Mesodermal cell (in vitro differentiated cells): ENCODE measurements at regions not wholly inside any gene's neighbourhood (a gene's known extent, or its start where the extent isn't known, plus 50 kb on each side); places are given as distances from the start of the nearest gene placed in this dataset.
"Not testable (repeated sequence)": the region's sequence is repeated elsewhere in the genome, so short reads cannot be mapped to it uniquely, and the experiment has no call there.

Experiments
- H3K27ac ChIP-seq: 2 replicates; pipeline ENCODE4 v1.7.0; 2013; ENCODE audit warnings: mild to moderate bottlenecking, low read depth, low read length, moderate library complexity; ENCODE audit not compliant: severe bottlenecking
- H3K36me3 ChIP-seq: 2 replicates; pipeline ENCODE4 v1.7.1; 2013; ENCODE audit warnings: mild to moderate bottlenecking, low read length, moderate library complexity; ENCODE audit not compliant: control insufficient read depth, insufficient read depth
- H3K4me1 ChIP-seq: one replicate; pipeline ENCODE4 v1.7.1; 2013; ENCODE audit warnings: mild to moderate bottlenecking, low read length; ENCODE audit not compliant: insufficient read depth, control insufficient read depth, poor library complexity, severe bottlenecking
- H3K4me3 ChIP-seq: 2 replicates; pipeline ENCODE4 v1.7.0; 2013; ENCODE audit warnings: low read length, control low read depth, mild to moderate bottlenecking; ENCODE audit not compliant: insufficient read depth, poor library complexity, severe bottlenecking; ENCODE audit errors: extremely low read depth
- H3K9me3 ChIP-seq: 2 replicates; pipeline ENCODE4 v1.7.1; 2013; ENCODE audit warnings: mild to moderate bottlenecking, low read length, moderate library complexity; ENCODE audit not compliant: control insufficient read depth
- WGBS, 2 experiments: methylation state at CpG; one replicate each; pipeline ENCODE4 v1.1.5; 2013; ENCODE audit warnings: missing lambda C conversion rate in 2 of 2; ENCODE audit not compliant: insufficient coverage in 2 of 2; 5-methylcytosine and 5-hydroxymethylcytosine counted together

- no peaks in the 10 kb centered on the region for H3K4me1 ChIP-seq
- no peak overlapping the region for H3K4me3 ChIP-seq
- no peaks in the 10 kb centered on the region for H3K36me3 ChIP-seq
- WGBS, 2 experiments, result 87 to 93% methylated on average over 2 to 3 of the region's 3 CpGs
- no peaks in the 10 kb centered on the region for H3K9me3 ChIP-seq
- no peak overlapping the region for H3K27ac ChIP-seq
Measured at GRCh38 chr9:38518826-38519225, 94.6 kb upstream of the IGFBPL1 start.

- H3K4me1 ChIP-seq, H3K36me3 ChIP-seq, H3K9me3 ChIP-seq, H3K27ac ChIP-seq, H3K4me3 ChIP-seq: not testable (repeated sequence)
- 100% methylated on average over 1 of the region's 3 CpGs for WGBS, 2 experiments
Measured at GRCh38 chr9:38516273-38516672, 92.0 kb upstream of the IGFBPL1 start.

- not testable (repeated sequence) for H3K36me3 ChIP-seq, H3K27ac ChIP-seq, H3K9me3 ChIP-seq, H3K4me1 ChIP-seq, H3K4me3 ChIP-seq
- 80 to 93% methylated on average over 2 of the region's 3 CpGs for WGBS, 2 experiments
Measured at GRCh38 chr9:38515055-38515454, 90.8 kb upstream of the IGFBPL1 start.

- not testable (repeated sequence) for H3K36me3 ChIP-seq, H3K27ac ChIP-seq, H3K4me3 ChIP-seq, H3K4me1 ChIP-seq, H3K9me3 ChIP-seq
- no CpG with 5 or more reads among the region's 3 CpGs for WGBS, 2 experiments
Measured at GRCh38 chr9:38510340-38510739, 86.1 kb upstream of the IGFBPL1 start.

GRCh38 chr9:38507587-38507986, 83.3 kb upstream of the IGFBPL1 start:
- Histone ChIP-seq H3K9me3 (no peaks in the 10 kb centered on the region), H3K4me3 (no peak overlapping the region), H3K27ac (no peak overlapping the region), H3K4me1 (no peaks in the 10 kb centered on the region), H3K36me3 (no peaks in the 10 kb centered on the region)
- WGBS, 2 experiments, result 80 to 93% methylated on average over 1 to 3 of the region's 4 CpGs

- WGBS, 2 experiments, result 76% methylated on average over 3 of the region's 4 CpGs; no CpG with 5 or more reads in 1 of the 2 experiments
- not testable (repeated sequence) for H3K27ac ChIP-seq, H3K36me3 ChIP-seq, H3K4me3 ChIP-seq, H3K9me3 ChIP-seq, H3K4me1 ChIP-seq
Measured at GRCh38 chr9:38500171-38500570, 75.9 kb upstream of the IGFBPL1 start.

- H3K36me3 ChIP-seq, H3K4me3 ChIP-seq, H3K9me3 ChIP-seq, H3K4me1 ChIP-seq: not testable (repeated sequence)
- H3K27ac ChIP-seq, result peak overlapping the region; percentile 16
- no CpG with 5 or more reads among the region's 2 CpGs for WGBS, 2 experiments
Measured at GRCh38 chr9:38498551-38498950, 74.3 kb upstream of the IGFBPL1 start.

- no peaks in the 10 kb centered on the region for H3K9me3 ChIP-seq
- no peak overlapping the region for H3K4me3 ChIP-seq
- H3K4me1 ChIP-seq, result no peaks in the 10 kb centered on the region
- no peak overlapping the region for H3K27ac ChIP-seq
- H3K36me3 ChIP-seq, result no peaks in the 10 kb centered on the region
- WGBS, 2 experiments, result 92 to 93% methylated on average over 2 to 11 of the region's 21 CpGs
Measured at GRCh38 chr9:38489057-38489456, 64.8 kb upstream of the IGFBPL1 start.

GRCh38 chr9:38488156-38488698, 64.0 kb upstream of the IGFBPL1 start:
- 96 to 97% methylated on average over 24 to 25 of the region's 26 CpGs for WGBS, 2 experiments
- Histone ChIP-seq H3K9me3 (no peaks in the 10 kb centered on the region), H3K4me3 (no peak overlapping the region), H3K27ac (no peak overlapping the region), H3K36me3 (no peaks in the 10 kb centered on the region), H3K4me1 (peaks cover 6% of the 10 kb centered on the region)

GRCh38 chr9:38487418-38488155, 63.3 kb upstream of the IGFBPL1 start:
- WGBS, 2 experiments, result 95 to 96% methylated on average over 43 to 55 of the region's 55 CpGs

GRCh38 chr9:38486837-38487236, 62.6 kb upstream of the IGFBPL1 start:
- Histone ChIP-seq H3K27ac (no peak overlapping the region), H3K4me1 (peaks cover 9% of the 10 kb centered on the region)
- WGBS, 2 experiments, result 75 to 76% methylated on average over 3 to 6 of the region's 8 CpGs

More at GRCh38 chr9:38487418-38488155, 63.3 kb upstream of the IGFBPL1 start:
- H3K36me3 ChIP-seq, H3K4me1 ChIP-seq, H3K9me3 ChIP-seq, H3K4me3 ChIP-seq, H3K27ac ChIP-seq: not testable (repeated sequence)

More at GRCh38 chr9:38486837-38487236, 62.6 kb upstream of the IGFBPL1 start:
- Histone ChIP-seq H3K36me3 (no peaks in the 10 kb centered on the region), H3K4me3 (no peak overlapping the region), H3K9me3 (no peaks in the 10 kb centered on the region)
